HFF-Myc (cell line): ENCODE measurements at regions not wholly inside any gene's neighbourhood (a gene's known extent, or its start where the extent isn't known, plus 50 kb on each side); places are given as distances from the start of the nearest gene placed in this dataset.

Experiments used
- DNase-seq: peaks from one replicate; pipeline ENCODE4 v3.0.0-alpha.2; 2011; ENCODE audit warnings: low read depth; ENCODE audit errors: extremely low read depth
- H3K4me3 ChIP-seq: replicated peaks from 2 replicates; pipeline ENCODE4 v1.5.1; 2011; ENCODE audit warnings: low read depth, mild to moderate bottlenecking, control low read depth, low read length
- CTCF ChIP-seq: IDR thresholded peaks from 2 replicates; pipeline ENCODE4 v1.5.1; 2012; ENCODE audit warnings: mild to moderate bottlenecking, low read depth, low read length, control low read depth; ENCODE audit errors: missing control alignments

DNA sequence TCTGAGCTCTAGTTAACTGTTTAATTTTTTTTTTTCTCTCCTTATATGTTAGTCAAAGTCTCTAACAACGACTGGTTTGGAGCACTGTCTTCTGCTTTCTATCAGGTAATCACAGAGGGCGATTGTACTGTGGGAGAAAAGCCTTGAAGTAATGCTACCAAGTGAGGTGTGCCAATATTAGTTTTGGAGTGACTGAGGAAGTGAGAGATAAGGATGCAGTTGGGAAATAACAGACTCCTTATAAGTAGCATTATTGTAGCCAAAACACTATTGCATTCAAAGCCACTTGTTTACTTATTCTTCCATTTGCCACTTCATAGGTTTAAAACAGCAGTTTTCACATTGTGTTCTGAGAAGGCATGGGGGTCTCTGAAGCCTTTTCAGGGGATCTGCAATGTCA is 79.1 kb upstream of the SLC6A14 start:
- no peak overlapping the region for H3K4me3 ChIP-seq
- no peak for TF ChIP-seq CTCF
- no peak for DNase-seq

- no peak for TF ChIP-seq CTCF
- no peak overlapping the region for H3K4me3 ChIP-seq
- DNase-seq = no peak
Measured at GRCh38 chrX:116378961-116379360, 57.4 kb upstream of the SLC6A14 start.

DNA sequence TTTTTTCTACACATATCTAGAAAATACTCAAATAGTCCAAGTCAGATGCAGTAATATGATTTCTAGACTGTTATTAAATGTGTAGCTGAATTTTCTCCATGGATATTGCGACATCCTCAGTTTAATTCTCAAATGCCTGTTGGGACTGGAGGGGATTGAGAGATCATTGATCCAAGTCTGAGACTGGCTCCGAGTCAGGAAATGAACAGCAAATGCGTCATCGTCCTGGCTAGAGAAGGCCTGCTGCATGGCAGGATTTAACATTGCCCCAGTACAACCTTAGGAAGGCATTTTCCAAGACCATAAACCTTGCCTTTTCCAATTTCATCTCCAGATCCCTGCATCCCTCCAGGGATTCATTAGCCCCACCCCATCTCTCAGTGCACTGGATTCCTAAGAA is 56.6 kb upstream of the SLC6A14 start:
- H3K4me3 ChIP-seq = no peak overlapping the region
- no peak for TF ChIP-seq CTCF
- no peak for DNase-seq

DNA sequence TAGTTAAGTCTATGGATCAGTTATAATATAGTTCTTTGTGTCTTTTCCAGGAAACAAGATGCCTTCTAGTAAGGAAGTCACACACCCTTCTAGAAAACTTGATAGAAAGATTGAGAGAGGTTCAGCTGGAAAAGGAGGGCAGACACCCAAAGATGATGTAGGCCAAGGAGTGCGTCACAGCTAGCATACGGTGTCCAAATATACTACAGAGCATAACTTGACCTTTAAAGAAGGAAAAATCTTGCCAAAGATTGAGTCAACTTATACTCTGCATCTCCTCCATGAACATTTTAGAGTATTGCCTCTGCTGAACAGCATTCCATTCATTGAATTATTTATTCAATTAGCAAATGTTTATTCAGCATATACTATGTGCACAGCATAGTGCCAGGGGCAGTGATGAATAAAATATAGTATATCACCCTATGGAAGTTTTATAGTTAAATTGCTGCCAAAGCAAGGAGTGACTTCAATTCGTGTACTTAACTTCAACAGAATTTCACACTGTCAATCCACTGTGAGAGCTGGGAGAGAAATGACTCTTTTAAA is 51.9 kb upstream of the SLC6A14 start:
- no peak for DNase-seq
- H3K4me3 ChIP-seq = no peak overlapping the region
- no peak for TF ChIP-seq CTCF
